ENCODE measurements at regions not wholly inside any gene's neighbourhood (a gene's known extent, or its start where the extent isn't known, plus 50 kb on each side); places are given as distances from the start of the nearest gene placed in this dataset.

- TF ChIP-seq CTCF (IDR thresholded peaks at IDR 0.05; ENCODE audit: control extremely low read depth in 1 of 3, insufficient read depth in 1 of 3, low read depth in 1 of 3, low read length in 3 of 3) (no peak), CEBPB (IDR thresholded peaks at IDR 0.05; ENCODE audit: low read depth, low read length) (no peak), SIN3A (conservative IDR thresholded peaks at IDR 0.05 in 1 of 2, IDR thresholded peaks at IDR 0.05 in 1 of 2; ENCODE audit: low read depth in 1 of 2, low read length in 2 of 2) (no peak), ATF3 (IDR thresholded peaks at IDR 0.05; ENCODE audit: insufficient read depth, low read depth, low read length) (no peak)
These were observed 302.4 kb upstream of the FAM174A start for GRCh38 chr5:100232736-100233135.

All from H1 (cell line).